GM12865 (cell line): ENCODE measurements at regions not wholly inside any gene's neighbourhood (a gene's known extent, or its start where the extent isn't known, plus 50 kb on each side); places are given as distances from the start of the nearest gene placed in this dataset.

Experiments
- DNase-seq: peaks from one replicate; pipeline ENCODE4 v3.0.0; 2010; ENCODE audit warnings: low read depth
- H3K4me3 ChIP-seq: 2 replicates; pipeline ENCODE4 v1.5.1; 2011; ENCODE audit warnings: mild to moderate bottlenecking, low read depth, low read length, control low read depth
- CTCF ChIP-seq: IDR thresholded peaks from 2 replicates; pipeline ENCODE4 v1.5.1; 2011; ENCODE audit warnings: low read length, control low read depth, low read depth, inconsistent platforms; ENCODE audit not compliant: insufficient read depth; ENCODE audit errors: missing control alignments

DNA sequence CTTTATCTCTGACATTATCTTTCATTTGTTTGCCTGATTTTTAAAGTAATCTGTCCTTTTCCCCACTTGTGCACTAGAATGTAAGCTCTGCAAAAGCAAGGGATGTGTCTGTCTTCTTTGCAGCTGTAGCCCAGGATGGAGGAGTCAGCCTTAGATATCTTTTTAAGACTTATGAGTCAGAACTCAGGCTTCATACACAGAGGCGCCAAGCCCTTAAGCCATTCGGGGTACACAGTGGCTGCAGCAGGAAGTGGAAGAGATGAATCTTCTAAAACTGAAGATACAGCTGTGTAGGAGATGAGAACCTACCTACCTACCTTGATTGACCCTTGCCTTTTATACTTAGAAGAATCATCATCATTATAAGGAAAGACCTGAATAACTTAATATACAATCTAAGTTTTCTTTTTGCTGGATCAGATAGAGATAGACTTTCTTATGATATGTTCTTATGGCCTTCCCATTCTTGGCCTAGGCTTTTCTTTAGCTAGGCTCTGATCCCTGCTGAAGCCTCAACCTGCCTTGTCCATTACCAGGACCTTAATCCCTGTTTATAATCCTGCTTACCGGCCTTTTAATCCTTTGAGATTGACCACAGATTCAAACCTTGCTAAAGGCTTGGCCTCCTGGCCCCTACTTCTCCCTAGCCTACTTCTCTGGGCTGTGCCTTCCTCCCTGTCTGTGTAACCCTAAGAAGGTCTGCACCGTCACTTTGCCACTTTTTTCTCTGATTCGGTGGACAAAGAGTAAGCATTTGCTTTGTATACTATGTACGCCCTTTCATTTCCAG is 304.5 kb downstream of the PRL start:
- peak; percentile 46 for DNase-seq
- no peak overlapping the region for H3K4me3 ChIP-seq
- TF ChIP-seq CTCF = no peak

- no peak for DNase-seq
- no peak overlapping the region for H3K4me3 ChIP-seq
- TF ChIP-seq CTCF = no peak
These were observed 303.0 kb downstream of the PRL start for GRCh38 chr6:21993841-21994240.

GRCh38 chr6:21994821-21995220 is 302.0 kb downstream of the PRL start:
- DNase-seq = no peak
- H3K4me3 ChIP-seq = no peak overlapping the region
- TF ChIP-seq CTCF = no peak

- TF ChIP-seq CTCF = no peak
- no peak for DNase-seq
These were observed 301.5 kb downstream of the PRL start for GRCh38 chr6:21995318-21995717.

GRCh38 chr6:21996425-21997118 is 300.3 kb downstream of the PRL start:
- TF ChIP-seq CTCF = no peak
- no peak for DNase-seq
- H3K4me3 ChIP-seq = no peak overlapping the region

More at GRCh38 chr6:21995318-21995717, 301.5 kb downstream of the PRL start:
- no peak overlapping the region for H3K4me3 ChIP-seq

- DNase-seq = no peak
- TF ChIP-seq CTCF = no peak
- H3K4me3 ChIP-seq = no peak overlapping the region
These were observed 299.5 kb downstream of the PRL start for GRCh38 chr6:21997119-21998037.
